Stimulated activated CD4-positive, alpha-beta T cell treated with anti-CD3 and anti-CD28 coated beads, Interleukin-15, amount 100 ng/mL, for 24 hours (primary cell): ENCODE measurements at regions not wholly inside any gene's neighbourhood (a gene's known extent, or its start where the extent isn't known, plus 50 kb on each side); places are given as distances from the start of the nearest gene placed in this dataset.
"Not testable (repeated sequence)": the region's sequence is repeated elsewhere in the genome, so short reads cannot be mapped to it uniquely, and the experiment has no call there.

Experiments
- DNase-seq: peaks from one replicate; pipeline ENCODE4 v3.0.0-alpha.2; 2020

DNA sequence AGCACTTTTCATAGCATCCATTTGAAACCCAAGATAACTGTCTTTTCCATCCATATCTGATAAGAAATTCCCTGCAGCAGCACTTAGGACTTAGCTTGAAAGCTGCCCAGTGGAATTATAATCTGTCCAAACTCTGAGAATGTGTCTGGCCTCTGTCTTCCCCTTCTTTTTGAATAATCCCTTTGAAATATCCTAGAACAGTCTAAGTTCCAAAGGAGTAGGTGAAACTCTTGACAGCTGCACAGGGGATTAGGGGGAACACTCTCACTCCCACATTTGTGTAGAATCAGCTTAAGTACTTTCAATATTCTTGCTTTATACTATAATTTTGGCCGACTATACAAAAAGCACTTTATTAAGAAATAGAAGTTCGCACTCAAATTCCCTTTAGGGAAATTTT lies 157.7 kb downstream of the PAPSS1 start:
- no peak for DNase-seq

DNA sequence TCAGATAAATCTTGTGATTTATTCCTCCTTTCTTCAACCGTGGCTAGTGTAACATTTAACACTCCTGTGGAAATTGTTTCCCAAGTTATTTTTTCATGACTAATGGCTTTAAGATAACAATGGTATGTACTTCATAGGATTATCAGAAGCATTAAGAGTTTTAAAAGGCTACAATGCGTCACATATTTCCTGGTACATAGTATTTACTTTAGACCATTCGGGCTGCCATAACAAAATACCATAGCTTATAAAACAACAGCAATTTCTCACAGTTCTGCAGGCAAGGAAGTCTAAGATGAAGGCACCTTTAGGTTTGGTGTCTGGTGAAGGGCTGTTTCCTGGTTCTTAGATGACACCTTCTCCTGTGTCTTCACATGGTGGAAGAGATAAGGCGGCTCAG lies 158.6 kb downstream of the PAPSS1 start:
- DNase-seq = no peak

DNA sequence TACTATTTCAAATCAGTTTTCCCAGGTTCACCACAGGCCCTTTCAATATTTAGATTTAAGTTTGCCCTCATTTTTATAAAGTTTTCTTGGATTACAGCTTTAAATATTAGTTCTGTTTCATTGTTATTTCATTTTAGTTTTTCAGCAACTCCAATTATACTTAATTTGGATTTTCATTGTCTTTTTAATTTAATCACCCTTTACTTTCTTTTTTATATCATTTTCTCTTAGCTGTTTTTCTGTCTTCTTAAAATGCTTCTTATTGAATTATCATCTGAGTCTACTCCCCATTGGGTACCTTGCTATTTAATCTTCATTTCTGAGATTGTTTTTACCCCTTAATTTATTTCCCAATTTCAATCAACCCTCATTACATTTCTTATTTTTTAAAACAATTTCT lies 160.4 kb downstream of the PAPSS1 start:
- DNase-seq = no peak

DNA sequence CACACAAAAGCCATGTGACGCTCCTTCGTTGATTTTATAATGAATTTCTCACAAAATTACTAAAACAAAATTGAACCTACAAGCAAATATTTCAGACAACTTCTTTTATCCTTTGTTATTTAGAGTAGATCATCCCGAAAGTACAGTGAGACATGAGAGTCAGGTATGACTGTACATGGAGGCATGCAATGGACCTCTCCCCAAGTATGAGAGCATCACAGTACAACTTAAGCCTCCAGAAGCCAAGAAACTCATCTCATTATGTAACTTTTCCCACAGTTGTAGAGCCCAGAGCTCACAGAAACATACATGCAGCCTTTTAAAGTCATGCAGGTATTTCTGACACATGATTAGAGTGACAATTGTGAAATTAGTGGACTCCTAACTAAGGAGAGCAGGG lies 167.7 kb downstream of the PAPSS1 start:
- no peak for DNase-seq

DNA sequence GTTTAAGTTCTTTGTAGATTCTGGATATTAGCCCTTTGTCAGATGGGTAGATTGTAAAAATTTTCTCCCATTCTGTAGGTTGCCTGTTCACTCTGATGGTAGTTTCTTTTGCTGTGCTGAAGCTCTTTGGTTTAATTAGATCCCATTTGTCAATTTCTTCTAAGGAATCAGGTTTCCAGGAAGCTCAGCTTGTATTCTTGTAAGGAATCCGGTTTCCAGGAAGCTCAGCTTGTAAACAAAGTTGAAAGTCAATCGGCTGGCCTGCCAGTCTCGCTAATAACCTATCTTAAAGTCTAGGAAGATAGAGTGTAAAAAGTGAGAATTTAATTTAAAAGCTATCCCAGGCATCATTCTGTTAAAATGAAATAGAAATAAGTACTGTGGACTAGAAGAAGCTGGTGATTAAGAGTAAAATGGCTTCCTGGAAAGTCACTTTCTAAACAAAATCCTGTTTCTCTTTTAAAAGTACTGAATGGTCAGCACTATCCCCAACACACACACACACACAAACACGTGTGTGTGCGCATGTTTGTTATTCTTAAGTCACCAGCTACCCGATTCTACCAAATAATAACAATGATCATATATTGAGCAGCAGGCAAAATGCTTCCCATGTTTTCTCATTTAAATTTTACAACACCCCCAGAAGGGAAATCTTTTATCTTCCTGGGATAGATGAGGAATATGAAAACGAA lies 171.7 kb downstream of the PAPSS1 start:
- DNase-seq = no peak

DNA sequence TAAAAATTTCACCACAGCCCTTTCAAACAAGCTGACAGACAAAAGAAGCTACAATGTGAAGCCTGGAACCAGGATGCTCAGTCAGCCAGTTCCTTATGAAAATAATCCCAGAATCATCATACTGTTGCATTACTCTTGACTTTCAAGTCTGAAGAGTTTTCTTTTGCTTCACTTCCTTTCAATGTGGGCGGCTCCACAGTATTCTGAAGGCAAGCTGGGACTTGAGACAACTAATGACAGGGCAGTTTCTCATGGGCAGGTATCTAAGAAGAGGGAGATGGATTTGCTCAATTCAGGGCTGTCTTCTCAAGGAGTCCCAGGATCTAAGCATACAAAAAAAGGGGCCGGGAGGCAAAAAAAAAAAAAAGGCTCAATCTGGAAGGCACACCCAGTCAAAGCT lies 173.4 kb downstream of the PAPSS1 start:
- DNase-seq = no peak

DNA sequence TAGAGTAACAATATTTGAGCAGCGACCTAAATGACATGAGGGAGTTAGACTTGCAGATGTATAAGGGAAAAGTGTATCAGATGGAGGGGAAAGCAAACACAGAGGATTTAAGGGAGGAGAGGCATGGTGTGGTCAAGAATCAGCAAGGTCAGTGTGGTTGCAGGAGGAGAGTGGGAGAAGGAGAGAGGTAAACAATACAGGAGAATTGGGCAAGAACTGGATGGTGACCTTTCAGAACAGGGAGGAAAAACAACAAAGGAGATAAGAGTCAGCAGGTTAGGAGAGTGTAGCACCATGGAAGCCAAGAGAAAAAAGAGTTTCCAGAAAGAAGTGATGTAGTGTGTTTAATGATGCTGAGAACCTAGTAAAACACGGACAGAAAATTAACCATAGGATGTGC lies 178.5 kb downstream of the PAPSS1 start:
- DNase-seq = no peak

DNA sequence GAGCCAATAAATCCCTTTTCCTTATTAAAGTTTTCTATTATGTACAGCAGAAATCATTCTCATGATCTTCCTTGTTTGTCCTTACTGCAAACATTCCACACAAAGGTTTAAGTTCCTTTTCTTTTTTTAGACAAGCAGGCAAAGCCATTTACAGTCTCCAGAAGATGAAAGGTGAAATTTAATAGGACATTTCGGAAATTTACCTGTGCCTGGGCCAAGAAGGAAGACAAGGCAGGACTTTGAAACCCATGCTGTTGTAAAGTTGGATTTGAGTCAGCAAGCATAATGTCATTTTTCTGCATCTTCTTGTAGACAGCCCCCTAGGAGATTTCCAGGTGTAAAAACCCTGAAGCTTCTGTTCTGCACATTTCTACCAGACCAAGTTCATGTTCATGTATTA lies 188.1 kb downstream of the PAPSS1 start:
- no peak for DNase-seq

DNA sequence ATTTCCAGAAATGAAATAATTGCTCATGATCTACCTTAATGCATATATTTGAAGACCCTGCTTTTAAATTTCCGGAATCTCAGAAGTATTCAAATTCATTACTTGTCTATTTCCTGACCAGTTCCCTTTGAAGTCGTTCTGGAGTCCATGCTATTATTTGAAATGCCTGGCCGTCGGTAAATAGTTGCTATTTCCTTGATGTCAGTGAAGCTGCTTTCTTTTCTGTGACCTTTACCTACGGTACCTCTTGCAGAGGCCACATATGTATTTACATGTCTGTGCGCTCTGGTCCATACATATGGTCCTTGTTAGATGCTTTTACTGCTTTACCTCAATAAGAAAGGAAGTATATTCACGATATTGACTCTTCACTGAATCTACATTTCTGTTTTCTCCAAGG lies 199.7 kb downstream of the PAPSS1 start:
- DNase-seq = no peak

DNA sequence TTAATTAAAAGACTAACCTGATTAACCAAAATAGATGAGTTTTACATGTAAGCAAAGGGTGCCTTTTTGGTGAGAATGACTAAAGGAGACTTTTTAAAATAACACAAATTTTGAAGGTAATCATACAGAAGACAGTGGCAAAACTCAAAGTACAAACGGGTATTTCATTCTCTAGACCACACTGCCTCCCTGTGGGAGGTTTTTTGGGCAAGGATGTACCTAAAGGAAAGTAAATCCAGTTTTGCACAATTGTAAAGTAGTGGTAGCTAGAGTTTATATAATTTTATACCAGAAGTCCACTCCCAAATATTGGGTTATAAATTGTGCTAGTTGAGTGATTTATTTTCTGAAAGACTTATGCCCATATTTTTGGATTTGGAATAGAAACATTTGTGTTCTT lies 201.0 kb downstream of the PAPSS1 start:
- DNase-seq = no peak

DNA sequence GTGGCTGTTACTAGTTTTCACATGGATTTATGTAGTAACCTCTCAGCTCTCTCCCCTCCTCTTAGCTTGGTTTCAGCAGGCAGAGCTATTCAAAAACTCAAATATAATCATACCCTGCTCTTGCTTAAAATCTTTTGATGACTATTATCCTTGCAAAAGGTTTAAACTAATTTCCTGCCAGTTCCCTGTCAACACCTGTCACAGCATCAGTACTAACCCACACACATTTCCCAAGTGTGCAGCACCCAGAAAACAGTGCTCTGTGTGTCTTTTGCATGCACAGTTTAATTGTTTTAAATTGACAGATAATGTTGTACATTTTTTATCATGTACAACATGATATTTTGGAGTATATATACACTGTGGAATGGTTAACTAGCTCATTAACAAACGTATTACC lies 202.0 kb downstream of the PAPSS1 start:
- DNase-seq = no peak

DNA sequence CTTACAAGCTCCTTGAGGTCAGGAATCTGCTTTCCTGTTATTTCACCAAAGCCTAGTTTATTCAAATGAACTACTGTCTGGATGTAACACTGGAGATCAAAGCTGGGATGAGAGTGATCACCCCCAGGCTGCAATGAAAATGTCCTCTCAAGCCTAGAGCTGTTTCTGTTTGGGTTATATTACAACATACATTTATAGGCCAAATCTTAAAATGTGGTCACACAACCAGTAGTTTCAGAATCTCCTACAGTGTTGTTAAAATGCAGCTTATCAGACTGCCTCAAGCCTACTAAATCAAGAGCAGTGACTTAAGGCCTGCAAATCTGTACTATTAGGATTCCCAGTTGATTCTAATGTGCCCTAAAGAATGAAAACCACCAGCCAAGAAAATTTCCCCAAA lies 207.5 kb downstream of the PAPSS1 start:
- DNase-seq = no peak

DNA sequence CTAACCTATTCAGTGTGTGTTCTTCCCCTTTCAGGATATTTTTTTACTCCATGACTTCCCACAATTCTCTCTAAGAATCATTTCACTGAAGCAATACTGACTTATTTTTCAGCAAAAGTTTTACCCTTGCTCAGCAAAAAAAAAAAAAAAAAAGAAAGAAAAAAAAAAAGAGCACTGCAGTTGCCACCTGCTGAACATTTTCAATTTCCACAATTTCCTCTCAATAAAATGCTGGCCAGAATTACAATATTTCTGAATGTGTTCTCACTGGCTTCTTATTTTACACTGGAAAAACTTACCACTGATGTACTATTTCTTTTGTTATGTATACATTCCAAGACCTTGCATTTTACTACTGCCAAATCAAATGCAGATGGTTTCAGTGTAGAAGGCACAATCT lies 210.4 kb downstream of the PAPSS1 start:
- DNase-seq = no peak

DNA sequence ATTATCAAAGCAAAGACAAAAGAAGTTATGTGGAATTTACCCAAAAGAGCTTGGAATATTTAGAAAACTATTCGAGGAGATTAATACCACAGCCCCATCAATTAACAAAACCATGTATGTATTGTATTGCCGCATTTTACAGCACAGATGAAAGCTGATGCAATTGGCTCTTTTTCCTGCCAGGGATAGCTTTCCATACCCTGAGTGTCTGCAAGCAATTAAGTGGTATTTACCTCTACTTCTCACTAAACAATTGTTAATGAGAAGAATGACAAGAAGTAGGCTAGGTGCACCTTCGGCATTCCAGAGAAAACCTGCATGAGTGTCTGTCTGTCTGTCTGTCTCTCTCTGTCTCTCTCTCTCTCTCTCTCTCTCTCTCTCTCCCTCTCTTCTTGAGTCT lies 219.5 kb downstream of the PAPSS1 start:
- DNase-seq = no peak

DNA sequence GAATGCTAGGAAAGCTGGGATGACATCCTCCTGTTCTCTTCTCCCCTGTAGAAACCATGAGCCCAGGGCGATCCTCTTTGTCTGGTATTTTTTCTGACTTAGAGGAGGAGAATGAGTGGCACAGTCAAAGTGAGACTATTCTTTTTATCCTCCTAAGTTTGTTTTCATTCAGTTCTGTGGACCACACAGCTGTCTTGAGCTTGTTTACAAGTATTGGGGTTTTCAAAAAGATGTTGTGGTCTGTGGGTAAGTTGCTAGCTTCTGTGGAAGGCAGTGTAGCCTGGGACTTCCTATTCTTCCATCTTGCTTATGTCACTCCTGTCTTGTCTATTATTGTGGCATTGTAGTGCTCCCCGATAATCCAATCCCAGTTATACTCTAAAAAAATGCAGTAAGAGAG lies 223.0 kb downstream of the PAPSS1 start:
- DNase-seq = no peak

DNA sequence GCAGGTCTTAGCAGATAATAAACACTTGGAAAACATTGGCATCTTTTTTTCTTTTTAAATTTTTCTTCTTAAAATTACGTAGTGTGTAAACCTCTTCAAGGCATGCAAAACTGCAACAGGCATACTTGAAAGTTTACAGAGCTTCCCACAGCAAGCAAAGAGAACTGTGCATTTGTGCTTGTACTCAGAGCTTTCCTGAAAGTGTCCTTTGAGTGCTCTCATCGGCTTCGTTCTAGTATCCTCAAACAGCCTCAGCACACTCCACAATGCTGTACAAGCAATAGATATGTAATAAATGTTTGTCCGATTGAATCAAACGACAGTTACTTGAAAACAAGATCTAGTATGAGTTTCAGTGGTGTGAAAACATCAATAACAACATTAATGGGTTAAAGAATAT lies 227.5 kb downstream of the PAPSS1 start:
- DNase-seq = no peak

DNA sequence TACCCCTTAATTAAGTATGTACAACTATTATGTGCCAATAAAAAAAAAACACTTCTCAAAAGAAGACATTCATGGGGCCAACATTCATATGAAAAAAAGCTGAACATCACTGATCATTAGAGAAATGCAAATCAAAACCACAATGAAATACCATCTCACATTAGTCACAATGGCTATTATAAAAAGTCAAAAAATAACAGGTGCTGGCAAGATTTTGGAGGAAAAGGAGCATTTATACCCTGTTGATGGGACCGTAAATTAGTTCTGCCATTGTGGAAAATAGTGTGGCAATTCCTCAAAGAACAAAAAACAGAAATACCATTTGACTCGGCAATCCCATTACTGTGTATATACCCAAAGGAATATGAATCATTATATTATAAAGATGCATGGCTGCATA lies 229.9 kb downstream of the PAPSS1 start:
- no peak for DNase-seq

DNA sequence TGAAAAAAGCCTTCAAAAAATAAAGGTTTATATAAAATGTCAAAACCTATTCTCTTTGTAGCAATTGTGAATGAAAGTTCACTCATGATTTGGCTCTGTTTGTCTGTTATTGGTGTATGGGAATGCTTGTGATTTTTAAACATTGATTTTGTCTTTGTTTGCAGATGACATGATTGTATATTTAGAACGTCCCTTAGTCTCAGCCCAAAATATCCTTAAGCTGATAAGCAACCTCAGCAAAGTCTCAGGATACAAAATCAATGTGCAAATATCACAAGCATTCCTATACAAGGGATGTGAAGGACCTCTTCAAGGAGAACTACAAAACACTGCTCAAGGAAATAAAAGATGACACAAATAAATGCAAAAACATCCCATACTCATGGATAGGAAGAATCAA lies 236.4 kb downstream of the PAPSS1 start:
- DNase-seq = not testable (repeated sequence)

DNA sequence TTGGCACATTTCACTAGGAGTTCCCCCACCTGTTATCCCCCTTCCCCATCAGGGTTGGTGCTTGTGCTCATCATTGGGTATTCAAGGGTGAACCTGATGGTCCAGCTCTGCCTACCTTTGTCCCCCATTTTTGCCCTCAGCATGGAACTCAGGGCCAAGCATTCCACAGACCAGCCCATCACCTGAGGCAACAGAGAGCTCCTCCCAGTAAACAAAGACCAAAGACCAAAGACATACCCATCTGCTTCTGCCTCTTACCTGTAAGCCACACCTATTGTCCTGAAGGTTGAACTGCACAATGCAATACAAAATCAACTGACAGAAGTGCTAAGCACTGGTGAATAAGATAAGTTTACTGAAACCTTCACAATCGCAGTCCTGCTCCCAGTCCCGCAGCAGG lies 237.5 kb downstream of the PAPSS1 start:
- DNase-seq = no peak

DNA sequence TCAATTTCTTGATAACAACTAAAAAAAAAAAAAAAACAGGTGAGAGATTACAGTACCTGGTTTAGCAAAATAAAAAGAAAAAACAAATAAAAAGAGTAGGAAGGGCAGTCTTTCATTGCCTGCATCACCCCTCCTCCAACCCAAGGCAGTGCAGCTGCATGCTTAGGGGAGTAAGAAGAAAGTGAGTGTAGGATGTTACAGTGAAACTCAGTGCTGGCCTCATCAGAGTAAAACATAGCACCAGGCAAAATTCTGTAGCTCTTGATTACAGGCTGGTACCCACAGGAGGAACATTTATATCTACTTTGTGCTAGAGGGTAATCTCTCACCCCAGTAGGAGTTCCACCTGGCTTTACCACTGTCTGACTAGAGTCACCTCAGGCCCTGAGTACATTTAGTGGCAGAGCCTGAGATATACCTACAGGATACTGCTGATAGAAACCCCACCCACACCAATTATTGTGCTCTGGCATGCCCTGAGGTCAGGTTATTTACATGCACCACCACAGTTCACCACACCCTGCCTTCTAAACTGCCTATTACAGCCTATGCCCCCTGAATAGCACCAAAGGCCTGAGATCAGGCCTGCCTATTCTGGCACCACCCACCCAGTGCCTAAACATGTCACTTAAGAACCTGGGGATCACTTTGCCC lies 241.6 kb downstream of the PAPSS1 start:
- DNase-seq = no peak

DNA sequence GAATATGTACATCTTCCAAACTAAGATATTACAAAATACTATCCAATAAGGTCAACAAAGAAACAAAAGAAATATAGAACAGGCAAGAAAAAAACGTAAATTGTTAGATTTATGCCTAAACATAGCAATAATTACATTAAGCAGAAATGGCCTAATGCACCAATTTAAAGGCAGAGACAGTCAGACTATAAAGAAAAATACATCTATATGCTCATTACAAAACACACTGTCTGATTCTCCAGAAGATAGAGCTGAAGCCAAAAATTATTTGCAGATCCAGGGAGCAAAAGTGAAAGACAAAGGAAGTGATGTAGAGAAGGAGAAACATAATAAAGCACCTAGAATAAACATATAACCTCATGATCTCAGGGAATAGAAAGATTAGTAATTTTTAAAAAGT lies 246.9 kb downstream of the PAPSS1 start:
- no peak for DNase-seq

DNA sequence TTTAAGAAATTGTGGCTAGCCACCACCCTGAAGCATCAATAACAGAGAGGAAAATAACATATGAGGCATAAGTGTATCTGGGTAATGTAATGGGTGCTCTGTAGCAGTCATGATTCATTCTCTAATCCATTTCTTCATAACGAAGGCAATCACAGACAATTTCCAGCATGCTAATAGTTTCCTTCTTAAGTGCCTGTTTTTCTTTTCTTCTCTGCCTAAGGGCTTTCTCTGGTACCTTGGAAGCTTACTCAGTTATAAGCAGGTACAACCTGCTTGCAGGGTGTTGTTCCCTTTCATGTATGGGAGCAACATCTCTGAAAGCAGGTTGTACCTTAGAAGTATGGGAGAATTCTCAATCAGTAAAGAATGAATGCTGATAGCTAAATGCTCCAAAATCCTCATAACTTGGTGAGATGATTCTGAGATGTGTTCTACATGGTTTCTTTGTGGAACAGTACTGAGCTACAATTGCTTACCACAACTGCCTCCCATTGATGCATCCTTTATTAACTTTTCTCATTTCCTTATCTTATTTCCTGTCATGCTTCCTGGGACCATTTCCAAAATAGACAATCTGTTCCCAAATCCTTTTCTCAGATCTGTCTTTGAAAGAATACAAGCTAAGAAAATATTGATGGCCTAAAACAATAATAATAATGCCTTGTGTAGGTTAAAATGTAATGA lies 247.6 kb downstream of the PAPSS1 start:
- DNase-seq = no peak

DNA sequence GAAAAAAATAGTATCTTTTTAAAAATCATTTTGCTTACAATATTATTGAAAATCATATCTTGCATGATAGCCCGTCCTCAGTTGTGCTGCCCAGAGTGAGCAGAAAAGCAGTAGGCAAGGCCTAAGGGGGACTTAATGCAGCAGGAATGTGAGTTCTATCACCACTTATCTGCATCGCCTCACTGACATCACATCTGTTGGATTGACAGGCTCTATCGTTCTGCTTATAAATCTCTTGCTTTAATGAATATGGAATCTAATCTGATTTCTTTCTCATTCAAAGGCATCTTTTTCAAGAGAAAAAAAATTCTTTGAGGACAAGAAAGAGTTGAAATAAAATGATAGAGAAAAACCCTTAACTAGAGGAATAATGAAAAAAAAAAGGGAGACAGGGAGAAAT lies 249.9 kb downstream of the PAPSS1 start:
- no peak for DNase-seq

DNA sequence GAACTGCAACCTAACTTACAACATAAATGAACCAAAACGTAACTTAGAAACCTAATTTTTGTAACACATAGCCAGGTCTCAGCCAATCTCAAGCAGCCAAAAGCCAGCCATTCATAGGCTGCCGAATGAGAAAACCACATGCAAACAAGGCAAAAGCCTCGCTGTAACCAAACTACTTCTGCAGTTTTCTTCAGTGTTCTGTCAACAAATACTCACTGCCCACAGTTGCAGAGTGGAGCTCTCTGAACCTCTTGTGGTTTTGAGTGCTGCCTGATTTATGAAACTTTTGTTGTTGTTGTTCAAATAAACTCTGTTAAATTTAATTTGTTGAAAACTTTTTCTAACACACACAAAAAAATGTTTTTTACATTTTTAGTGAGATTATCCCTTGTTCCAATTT lies 251.2 kb downstream of the PAPSS1 start:
- DNase-seq = no peak

DNA sequence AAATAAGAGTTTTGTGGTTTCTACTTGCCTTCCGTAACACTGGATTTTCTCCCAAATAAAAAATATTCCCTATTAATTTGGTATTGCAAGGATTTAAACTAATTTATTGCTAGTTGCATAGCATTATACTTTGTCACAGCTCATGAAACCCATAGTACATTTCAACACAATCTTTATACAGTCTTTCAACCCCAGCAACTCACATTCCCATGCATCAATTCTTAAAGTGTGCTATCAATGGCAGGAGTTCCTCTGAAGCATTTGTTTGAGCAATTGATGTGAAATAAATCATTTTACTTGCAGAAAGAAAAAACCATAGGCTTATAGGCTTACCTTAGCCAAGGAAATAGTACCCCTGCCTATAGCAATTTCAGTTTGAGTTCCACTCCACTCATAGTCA lies 251.9 kb downstream of the PAPSS1 start:
- no peak for DNase-seq
